ENCODE measurements at regions not wholly inside any gene's neighbourhood (a gene's known extent, or its start where the extent isn't known, plus 50 kb on each side); places are given as distances from the start of the nearest gene placed in this dataset.

DNA sequence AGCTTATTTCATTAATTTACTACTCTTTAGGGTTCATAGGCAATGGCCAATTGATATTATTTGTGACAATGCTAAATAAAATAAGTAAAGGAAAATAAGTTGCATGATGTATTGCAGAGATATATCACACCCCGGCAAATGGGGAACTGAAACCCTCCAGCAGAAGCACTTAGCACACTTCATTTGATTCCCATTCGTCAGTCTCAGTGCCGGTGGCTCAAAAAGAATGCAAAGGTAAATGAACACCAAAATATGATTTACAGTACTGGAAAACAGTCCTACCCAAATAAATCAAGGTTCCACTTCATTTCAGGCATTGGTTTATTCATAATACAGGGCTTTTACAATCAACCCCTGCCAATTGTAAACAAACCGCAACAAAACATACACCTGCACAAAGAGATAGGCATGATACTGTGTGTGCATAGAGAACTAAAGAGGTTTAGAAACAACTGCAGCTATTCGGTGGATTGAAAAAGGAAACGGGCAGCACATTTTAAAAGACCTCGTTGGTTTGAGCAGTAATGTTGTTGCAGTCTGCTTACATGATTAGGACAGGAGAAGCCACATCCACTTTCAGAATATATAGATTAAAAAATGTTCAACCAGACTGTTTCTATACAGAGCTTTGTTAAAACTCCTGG, 1019.2 kb downstream of the TTLL7 start:
- TF ChIP-seq CTCF (IDR thresholded peaks at IDR 0.05) = no peak
- no peak for TF ChIP-seq POLR2A (IDR thresholded peaks at IDR 0.05)
